ACC112 (cell line): ENCODE measurements at regions not wholly inside any gene's neighbourhood (a gene's known extent, or its start where the extent isn't known, plus 50 kb on each side); places are given as distances from the start of the nearest gene placed in this dataset.
"Not testable (repeated sequence)": the region's sequence is repeated elsewhere in the genome, so short reads cannot be mapped to it uniquely, and the experiment has no call there.

Experiments
- H2AFZ ChIP-seq: fragments of 200-600 bp; sonication (generic); one replicate; pipeline ENCODE4 v1.6.0; 2017; ENCODE audit warnings: antibody characterized with exemption, low read length; ENCODE audit not compliant: unreplicated experiment
- H3K27ac ChIP-seq: fragments of 200-600 bp; sonication (generic); 2 replicates; pipeline ENCODE4 v1.5.1; 2014; ENCODE audit warnings: low read depth, mild to moderate bottlenecking, antibody characterized with exemption, low read length, moderate library complexity
- H3K27me3 ChIP-seq: fragments of 200-600 bp; sonication (generic); 2 replicates; pipeline ENCODE4 v1.6.1; 2014; ENCODE audit warnings: mild to moderate bottlenecking, antibody characterized with exemption, low read length, moderate library complexity, mixed read lengths; ENCODE audit not compliant: insufficient read depth
- H3K36me3 ChIP-seq: fragments of 200-600 bp; sonication (generic); 2 replicates; pipeline ENCODE4 v1.6.1; 2016; ENCODE audit warnings: mild to moderate bottlenecking, antibody characterized with exemption, low read length, moderate library complexity, mixed read lengths; ENCODE audit not compliant: insufficient read depth
- H3K4me1 ChIP-seq: fragments of 200-600 bp; sonication (generic); one replicate; pipeline ENCODE4 v1.6.1; 2016; ENCODE audit warnings: low read length, mixed read lengths; ENCODE audit not compliant: insufficient read depth, unreplicated experiment, control insufficient read depth
- H3K4me3 ChIP-seq: fragments of 200-600 bp; sonication (generic); 2 replicates; pipeline ENCODE4 v1.5.1; 2014; ENCODE audit warnings: mild to moderate bottlenecking, low read depth, low read length
- H3K79me2 ChIP-seq: fragments of 200-600 bp; sonication (generic); one replicate; pipeline ENCODE4 v1.6.0; 2016; ENCODE audit warnings: low read length; ENCODE audit not compliant: control insufficient read depth, unreplicated experiment, insufficient read depth

- Histone ChIP-seq H3K27me3 (no peaks in the 10 kb centered on the region), H3K4me3 (no peak overlapping the region), H3K36me3 (no peaks in the 10 kb centered on the region), H2AFZ (no peak overlapping the region), H3K27ac (no peak overlapping the region), H3K4me1 (peaks cover 3% of the 10 kb centered on the region), H3K79me2 (no peaks in the 10 kb centered on the region)
Measured at GRCh38 chr16:80097098-80097497, 443.7 kb upstream of the DYNLRB2 start.

GRCh38 chr16:80092681-80093080, 448.1 kb upstream of the DYNLRB2 start:
- Histone ChIP-seq H2AFZ (no peak overlapping the region), H3K27me3 (no peaks in the 10 kb centered on the region)

GRCh38 chr16:80091453-80091852, 449.3 kb upstream of the DYNLRB2 start:
- H3K36me3 ChIP-seq, H3K4me3 ChIP-seq: not testable (repeated sequence)

More at GRCh38 chr16:80092681-80093080, 448.1 kb upstream of the DYNLRB2 start:
- H3K36me3 ChIP-seq: no peaks in the 10 kb centered on the region
- H3K4me3 ChIP-seq: no peak overlapping the region
- H3K79me2 ChIP-seq: no peaks in the 10 kb centered on the region
- no peaks in the 10 kb centered on the region for H3K4me1 ChIP-seq
- no peak overlapping the region for H3K27ac ChIP-seq

GRCh38 chr16:80085606-80086005, 455.2 kb upstream of the DYNLRB2 start:
- Histone ChIP-seq H2AFZ (no peak overlapping the region), H3K79me2 (no peaks in the 10 kb centered on the region), H3K27ac (no peak overlapping the region), H3K36me3 (no peaks in the 10 kb centered on the region), H3K4me1 (no peaks in the 10 kb centered on the region), H3K27me3 (no peaks in the 10 kb centered on the region), H3K4me3 (no peak overlapping the region)

More at GRCh38 chr16:80091453-80091852, 449.3 kb upstream of the DYNLRB2 start:
- not testable (repeated sequence) for H2AFZ ChIP-seq, H3K4me1 ChIP-seq, H3K27me3 ChIP-seq, H3K27ac ChIP-seq, H3K79me2 ChIP-seq

- Histone ChIP-seq H2AFZ (no peak overlapping the region), H3K27ac (no peak overlapping the region), H3K27me3 (no peaks in the 10 kb centered on the region), H3K79me2 (no peaks in the 10 kb centered on the region), H3K36me3 (no peaks in the 10 kb centered on the region), H3K4me1 (no peaks in the 10 kb centered on the region), H3K4me3 (no peak overlapping the region)
Measured at GRCh38 chr16:80084614-80085013, 456.2 kb upstream of the DYNLRB2 start.

- Histone ChIP-seq H2AFZ (no peak overlapping the region), H3K4me1 (no peaks in the 10 kb centered on the region), H3K27me3 (no peaks in the 10 kb centered on the region), H3K4me3 (no peak overlapping the region), H3K36me3 (no peaks in the 10 kb centered on the region), H3K27ac (no peak overlapping the region), H3K79me2 (no peaks in the 10 kb centered on the region)
Measured at GRCh38 chr16:80084163-80084562, 456.6 kb upstream of the DYNLRB2 start.

GRCh38 chr16:80082906-80083305, 457.9 kb upstream of the DYNLRB2 start:
- no peak overlapping the region for H3K4me3 ChIP-seq
- no peaks in the 10 kb centered on the region for H3K36me3 ChIP-seq
- H3K79me2 ChIP-seq: no peaks in the 10 kb centered on the region

GRCh38 chr16:80081846-80082245, 458.9 kb upstream of the DYNLRB2 start:
- Histone ChIP-seq H3K27me3 (no peaks in the 10 kb centered on the region), H3K79me2 (no peaks in the 10 kb centered on the region), H3K4me3 (no peak overlapping the region), H2AFZ (no peak overlapping the region), H3K36me3 (no peaks in the 10 kb centered on the region), H3K4me1 (no peaks in the 10 kb centered on the region), H3K27ac (no peak overlapping the region)

More at GRCh38 chr16:80082906-80083305, 457.9 kb upstream of the DYNLRB2 start:
- H3K27me3 ChIP-seq: no peaks in the 10 kb centered on the region
- H2AFZ ChIP-seq: no peak overlapping the region
- no peak overlapping the region for H3K27ac ChIP-seq
- no peaks in the 10 kb centered on the region for H3K4me1 ChIP-seq

- H3K4me3 ChIP-seq: no peak overlapping the region
- no peak overlapping the region for H3K27ac ChIP-seq
- no peak overlapping the region for H2AFZ ChIP-seq
- H3K79me2 ChIP-seq: no peaks in the 10 kb centered on the region
- no peaks in the 10 kb centered on the region for H3K36me3 ChIP-seq
- no peaks in the 10 kb centered on the region for H3K27me3 ChIP-seq
- no peaks in the 10 kb centered on the region for H3K4me1 ChIP-seq
Measured at GRCh38 chr16:80080287-80080851, 460.4 kb upstream of the DYNLRB2 start.

- no peak overlapping the region for H3K4me3 ChIP-seq
- H3K36me3 ChIP-seq: no peaks in the 10 kb centered on the region
- H3K79me2 ChIP-seq: no peaks in the 10 kb centered on the region
- H3K27ac ChIP-seq: no peak overlapping the region
- no peak overlapping the region for H2AFZ ChIP-seq
- no peaks in the 10 kb centered on the region for H3K4me1 ChIP-seq
- H3K27me3 ChIP-seq: no peaks in the 10 kb centered on the region
Measured at GRCh38 chr16:80079072-80079471, 461.7 kb upstream of the DYNLRB2 start.

GRCh38 chr16:80077696-80078095, 463.1 kb upstream of the DYNLRB2 start:
- no peak overlapping the region for H2AFZ ChIP-seq
- H3K27ac ChIP-seq: no peak overlapping the region
- H3K27me3 ChIP-seq: no peaks in the 10 kb centered on the region
- H3K4me3 ChIP-seq: no peak overlapping the region
- no peaks in the 10 kb centered on the region for H3K4me1 ChIP-seq
- H3K36me3 ChIP-seq: no peaks in the 10 kb centered on the region
- no peaks in the 10 kb centered on the region for H3K79me2 ChIP-seq
